Tibial nerve (tissue), 4 donors: ENCODE measurements at regions not wholly inside any gene's neighbourhood (a gene's known extent, or its start where the extent isn't known, plus 50 kb on each side); places are given as distances from the start of the nearest gene placed in this dataset.

Source experiments
- EP300 ChIP-seq, 2 donors: sonication (generic); formaldehyde crosslinking; IDR thresholded peaks; one replicate each; pipeline ENCODE4 v1.6.1; 2017; ENCODE audit warnings: antibody characterized with exemption in 2 of 2, mild to moderate bottlenecking in 1 of 2
- POLR2A ChIP-seq, 2 donors: fragments of 450-650 bp; IDR thresholded peaks; one replicate each; pipeline ENCODE4 v1.6.1; 2017; ENCODE audit warnings: antibody characterized with exemption in 2 of 2, mild to moderate bottlenecking in 2 of 2, moderate library complexity in 2 of 2
- TF ChIP-seq, protein P1 (sequence below), 5 experiments: fragments of 200-600 bp in 3 of 5; fragments of 450-650 bp in 2 of 5; sonication (generic) in 3 of 5; IDR thresholded peaks; one replicate each; pipeline ENCODE4 v1.5.1; 2016 to 2019; ENCODE audit warnings: antibody characterized with exemption in 5 of 5, mild to moderate bottlenecking in 3 of 5, moderate library complexity in 2 of 5

DNA sequence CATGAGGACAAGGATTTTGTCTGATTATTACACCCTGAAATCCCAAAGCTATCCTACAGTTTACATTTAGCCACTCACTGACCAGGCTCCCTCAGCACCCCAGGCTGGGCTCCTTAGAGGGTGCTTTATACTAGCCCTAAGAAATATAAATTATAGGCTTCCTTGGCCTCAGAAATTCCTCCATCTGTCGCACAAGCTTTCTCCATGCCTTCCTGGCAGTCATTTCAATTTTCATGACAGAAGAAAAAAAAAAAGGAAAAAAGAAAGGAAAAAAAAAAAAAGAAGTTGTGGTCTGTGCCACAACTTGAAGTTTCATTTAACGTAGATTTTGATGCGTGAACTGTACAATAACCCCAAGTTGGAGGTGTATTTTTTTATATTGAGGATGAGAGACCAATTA lies 719.5 kb downstream of the BCL11A start:
- TF ChIP-seq, protein P1, sequence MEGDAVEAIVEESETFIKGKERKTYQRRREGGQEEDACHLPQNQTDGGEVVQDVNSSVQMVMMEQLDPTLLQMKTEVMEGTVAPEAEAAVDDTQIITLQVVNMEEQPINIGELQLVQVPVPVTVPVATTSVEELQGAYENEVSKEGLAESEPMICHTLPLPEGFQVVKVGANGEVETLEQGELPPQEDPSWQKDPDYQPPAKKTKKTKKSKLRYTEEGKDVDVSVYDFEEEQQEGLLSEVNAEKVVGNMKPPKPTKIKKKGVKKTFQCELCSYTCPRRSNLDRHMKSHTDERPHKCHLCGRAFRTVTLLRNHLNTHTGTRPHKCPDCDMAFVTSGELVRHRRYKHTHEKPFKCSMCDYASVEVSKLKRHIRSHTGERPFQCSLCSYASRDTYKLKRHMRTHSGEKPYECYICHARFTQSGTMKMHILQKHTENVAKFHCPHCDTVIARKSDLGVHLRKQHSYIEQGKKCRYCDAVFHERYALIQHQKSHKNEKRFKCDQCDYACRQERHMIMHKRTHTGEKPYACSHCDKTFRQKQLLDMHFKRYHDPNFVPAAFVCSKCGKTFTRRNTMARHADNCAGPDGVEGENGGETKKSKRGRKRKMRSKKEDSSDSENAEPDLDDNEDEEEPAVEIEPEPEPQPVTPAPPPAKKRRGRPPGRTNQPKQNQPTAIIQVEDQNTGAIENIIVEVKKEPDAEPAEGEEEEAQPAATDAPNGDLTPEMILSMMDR (IDR thresholded peaks at IDR 0.05) = no peak
- TF ChIP-seq POLR2A (IDR thresholded peaks at IDR 0.05) (no peak), EP300 (IDR thresholded peaks at IDR 0.05) (no peak)
